Ascending aorta (tissue), 2 donors: ENCODE measurements at regions not wholly inside any gene's neighbourhood (a gene's known extent, or its start where the extent isn't known, plus 50 kb on each side); places are given as distances from the start of the nearest gene placed in this dataset.

Experiments used
- DNase-seq, 2 donors: peaks; one replicate each; pipeline ENCODE4 v3.0.0-alpha.2; 2019; ENCODE audit warnings: low spot score in 2 of 2
- H3K27ac ChIP-seq, 2 donors: fragments of 200-600 bp; sonication (generic); one replicate each; pipeline ENCODE4 v1.5.1; 2016 to 2017; ENCODE audit warnings: mild to moderate bottlenecking in 1 of 2
- H3K27me3 ChIP-seq: fragments of 200-600 bp; sonication (generic); one replicate; pipeline ENCODE4 v1.5.1; 2017
- H3K36me3 ChIP-seq, 2 donors: fragments of 200-600 bp; sonication (generic); one replicate each; pipeline ENCODE4 v1.5.1; 2016
- H3K4me1 ChIP-seq, 2 donors: fragments of 200-600 bp; sonication (generic); one replicate each; pipeline ENCODE4 v1.5.1; 2016 to 2017; ENCODE audit warnings: mild to moderate bottlenecking in 1 of 2
- H3K4me3 ChIP-seq, 2 donors: fragments of 200-600 bp; sonication (generic); one replicate each; pipeline ENCODE4 v1.5.1; 2016 to 2017; ENCODE audit warnings: mild to moderate bottlenecking in 1 of 2
- H3K9me3 ChIP-seq, 2 donors: fragments of 200-600 bp; sonication (generic); one replicate each; pipeline ENCODE4 v1.5.1; 2016
- CTCF ChIP-seq, 3 experiments: fragments of 200-600 bp in 2 of 3; fragments of 450-650 bp in 1 of 3; sonication (generic) in 2 of 3; IDR thresholded peaks; one replicate each; pipeline ENCODE4 v1.5.1; 2016 to 2019; ENCODE audit warnings: antibody characterized with exemption in 3 of 3, mild to moderate bottlenecking in 1 of 3, moderate library complexity in 1 of 3
- intact Hi-C: fragments of 100-400 bp; cut with DNase I; formaldehyde crosslinking; loops from one replicate; pipeline ENCODE4 v1.15.1; 2023

- Histone ChIP-seq H3K4me3 (no peak overlapping the region), H3K27me3 (no peaks in the 10 kb centered on the region), H3K4me1 (no peaks in the 10 kb centered on the region), H3K36me3 (no peaks in the 10 kb centered on the region), H3K9me3 (no peaks in the 10 kb centered on the region), H3K27ac (no peak overlapping the region)
- intact Hi-C loops = no loop called here
- no peak for TF ChIP-seq CTCF (IDR thresholded peaks at IDR 0.05)
- DNase-seq = no peak
Measured at GRCh38 chr18:67154979-67155378, 361.5 kb downstream of the DSEL start.

- Histone ChIP-seq H3K4me3 (no peak overlapping the region), H3K27ac (no peak overlapping the region), H3K4me1 (no peaks in the 10 kb centered on the region), H3K36me3 (no peaks in the 10 kb centered on the region), H3K9me3 (no peaks in the 10 kb centered on the region), H3K27me3 (no peaks in the 10 kb centered on the region)
- intact Hi-C loops = no loop called here
- no peak for TF ChIP-seq CTCF (IDR thresholded peaks at IDR 0.05)
- DNase-seq = no peak
Measured at GRCh38 chr18:67151366-67151765, 365.2 kb downstream of the DSEL start.

- DNase-seq = no peak
- H3K36me3 ChIP-seq = no peaks in the 10 kb centered on the region
- no peaks in the 10 kb centered on the region for H3K27me3 ChIP-seq
- intact Hi-C loops = no loop called here
- no peak overlapping the region for H3K27ac ChIP-seq
- no peak overlapping the region for H3K4me3 ChIP-seq
- no peaks in the 10 kb centered on the region for H3K9me3 ChIP-seq
- TF ChIP-seq CTCF (IDR thresholded peaks at IDR 0.05) = no peak
- no peaks in the 10 kb centered on the region for H3K4me1 ChIP-seq
Measured at GRCh38 chr18:67145586-67146292, 370.8 kb downstream of the DSEL start.

DNA sequence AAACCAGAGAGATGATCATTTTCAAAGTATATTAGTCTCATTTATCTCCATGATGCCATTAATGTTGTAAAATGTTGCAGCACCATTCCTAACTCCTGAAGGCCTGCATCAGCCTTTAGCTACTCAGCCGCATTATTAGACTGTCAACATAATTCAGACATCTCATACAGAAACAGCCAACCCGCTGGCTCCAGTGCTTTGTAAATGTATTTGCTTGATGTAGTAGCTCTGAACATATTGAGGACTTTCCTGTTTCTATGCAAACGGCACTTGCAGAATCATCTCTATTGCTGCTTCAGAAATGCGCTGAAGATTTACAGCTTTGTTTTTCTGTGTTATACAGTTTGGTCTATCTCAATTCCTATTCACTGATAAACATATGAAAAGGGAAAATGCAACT is 372.2 kb downstream of the DSEL start:
- Histone ChIP-seq H3K9me3 (no peaks in the 10 kb centered on the region), H3K4me1 (no peaks in the 10 kb centered on the region)
- DNase-seq = no peak

GRCh38 chr18:67143028-67143427 is 373.5 kb downstream of the DSEL start:
- DNase-seq = no peak
- no peaks in the 10 kb centered on the region for H3K9me3 ChIP-seq
- H3K4me3 ChIP-seq = no peak overlapping the region
- no peaks in the 10 kb centered on the region for H3K4me1 ChIP-seq
- TF ChIP-seq CTCF (IDR thresholded peaks at IDR 0.05) = no peak
- intact Hi-C loops = no loop called here
- H3K36me3 ChIP-seq = no peaks in the 10 kb centered on the region
- no peak overlapping the region for H3K27ac ChIP-seq
- H3K27me3 ChIP-seq = no peaks in the 10 kb centered on the region

More for the DNA sequence above, 372.2 kb downstream of the DSEL start:
- Histone ChIP-seq H3K27ac (no peak overlapping the region), H3K36me3 (no peaks in the 10 kb centered on the region), H3K4me3 (no peak overlapping the region), H3K27me3 (no peaks in the 10 kb centered on the region)
- intact Hi-C loops = no loop called here
- no peak for TF ChIP-seq CTCF (IDR thresholded peaks at IDR 0.05)

GRCh38 chr18:67142604-67143003 is 373.9 kb downstream of the DSEL start:
- Histone ChIP-seq H3K9me3 (no peaks in the 10 kb centered on the region), H3K27me3 (no peaks in the 10 kb centered on the region), H3K36me3 (no peaks in the 10 kb centered on the region), H3K27ac (no peak overlapping the region), H3K4me3 (no peak overlapping the region), H3K4me1 (no peaks in the 10 kb centered on the region)
- no peak for TF ChIP-seq CTCF (IDR thresholded peaks at IDR 0.05)
- no peak for DNase-seq
- intact Hi-C loops = no loop called here
